Astrocyte (in vitro differentiated cells and primary cell): ENCODE measurements at regions not wholly inside any gene's neighbourhood (a gene's known extent, or its start where the extent isn't known, plus 50 kb on each side); places are given as distances from the start of the nearest gene placed in this dataset.

Experiments used
- DNase-seq: peaks from one replicate; pipeline ENCODE4 v3.0.0-alpha.2; 2010; ENCODE audit warnings: low read depth
- FAIRE-seq: peaks from 2 replicates; lab custom pipeline; 2011; peaks lifted over from hg19 to GRCh38; lab: Jason Lieb, UNC
- H2AFZ ChIP-seq: 2 replicates; pipeline ENCODE4 v1.6.0; 2012; ENCODE audit warnings: low read depth, low read length, inconsistent platforms
- H3K27ac ChIP-seq: 2 replicates; pipeline ENCODE4 v1.5.1; 2011; ENCODE audit warnings: low read depth, low read length, inconsistent platforms
- H3K27me3 ChIP-seq: 2 replicates; pipeline ENCODE4 v1.6.0; 2011; ENCODE audit warnings: low read length, inconsistent platforms; ENCODE audit not compliant: insufficient read depth
- H3K36me3 ChIP-seq: 2 replicates; pipeline ENCODE4 v1.5.1; 2011; ENCODE audit warnings: low read length, inconsistent platforms; ENCODE audit not compliant: insufficient read depth
- H3K4me1 ChIP-seq: 2 replicates; pipeline ENCODE4 v1.5.1; 2011; ENCODE audit warnings: low read length, inconsistent platforms; ENCODE audit not compliant: insufficient read depth
- H3K4me2 ChIP-seq: 2 replicates; pipeline ENCODE4 v1.6.0; 2012; ENCODE audit warnings: low read length, inconsistent platforms
- H3K4me3 ChIP-seq: 2 replicates; pipeline ENCODE4 v1.5.1; 2011; ENCODE audit warnings: low read depth, mild to moderate bottlenecking, low read length, inconsistent platforms; ENCODE audit not compliant: insufficient read depth
- H3K79me2 ChIP-seq: 2 replicates; pipeline ENCODE4 v1.6.0; 2012; ENCODE audit warnings: mild to moderate bottlenecking, low read length, inconsistent platforms; ENCODE audit not compliant: insufficient read depth
- H3K9ac ChIP-seq: 2 replicates; pipeline ENCODE4 v1.6.0; 2012; ENCODE audit warnings: mild to moderate bottlenecking, low read length, inconsistent platforms
- H3K9me3 ChIP-seq: 2 replicates; pipeline ENCODE4 v1.5.1; 2012; ENCODE audit warnings: low read depth, mild to moderate bottlenecking, low read length, inconsistent platforms; ENCODE audit not compliant: insufficient read depth
- H4K20me1 ChIP-seq: 2 replicates; pipeline ENCODE4 v1.6.0; 2012; ENCODE audit warnings: low read length, inconsistent platforms; ENCODE audit not compliant: insufficient read depth
- H3K27ac Mint-ChIP-seq: one replicate; pipeline ENCODE4 v1.8.0; 2021; ENCODE audit warnings: mild to moderate bottlenecking, mixed read lengths; ENCODE audit not compliant: unreplicated experiment
- H3K27me3 Mint-ChIP-seq: one replicate; pipeline ENCODE4 v1.8.0; 2021; ENCODE audit warnings: low read depth, mixed read lengths; ENCODE audit not compliant: unreplicated experiment
- H3K36me3 Mint-ChIP-seq: one replicate; pipeline ENCODE4 v1.8.0; 2021; ENCODE audit warnings: low read depth, mixed read lengths; ENCODE audit not compliant: unreplicated experiment
- H3K4me1 Mint-ChIP-seq: one replicate; pipeline ENCODE4 v1.8.0; 2021; ENCODE audit warnings: low read depth, mixed read lengths; ENCODE audit not compliant: unreplicated experiment
- H3K4me3 Mint-ChIP-seq: one replicate; pipeline ENCODE4 v1.8.0; 2021; ENCODE audit warnings: mild to moderate bottlenecking, moderate library complexity, mixed read lengths; ENCODE audit not compliant: unreplicated experiment
- H3K9me3 Mint-ChIP-seq: one replicate; pipeline ENCODE4 v1.8.0; 2021; ENCODE audit warnings: mild to moderate bottlenecking, mixed read lengths; ENCODE audit not compliant: unreplicated experiment
- CTCF ChIP-seq: IDR thresholded peaks from 2 replicates; pipeline ENCODE4 v1.5.1; 2011; ENCODE audit warnings: low read depth, mild to moderate bottlenecking, inconsistent platforms, low read length, moderate library complexity; ENCODE audit not compliant: insufficient read depth
- EZH2 ChIP-seq: IDR thresholded peaks from 2 replicates; pipeline ENCODE4 v1.6.1; 2012; ENCODE audit warnings: mild to moderate bottlenecking, low read length, inconsistent platforms; ENCODE audit not compliant: insufficient read depth

GRCh38 chr4:147182041-147182440 is 236.4 kb upstream of the TTC29 start:
- H3K4me1 ChIP-seq, result no peaks in the 10 kb centered on the region
- H3K9me3 ChIP-seq, result no peaks in the 10 kb centered on the region
- H3K9ac ChIP-seq, result no peak overlapping the region
- H3K36me3 ChIP-seq, result no peaks in the 10 kb centered on the region
- FAIRE-seq, result no peak
- no peaks in the 10 kb centered on the region for H3K27me3 Mint-ChIP-seq
- H3K4me3 ChIP-seq, result no peak overlapping the region
- DNase-seq, result no peak
- H3K79me2 ChIP-seq, result no peaks in the 10 kb centered on the region
- H3K27ac Mint-ChIP-seq, result peak overlapping the region; percentile 3
- peaks cover 5% of the 10 kb centered on the region for H3K9me3 Mint-ChIP-seq
- H3K36me3 Mint-ChIP-seq, result no peaks in the 10 kb centered on the region
- no peak overlapping the region for H3K4me3 Mint-ChIP-seq
- H3K4me1 Mint-ChIP-seq, result peaks cover 12% of the 10 kb centered on the region
- no peak for TF ChIP-seq CTCF
- no peak for TF ChIP-seq EZH2
- H3K4me2 ChIP-seq, result no peak overlapping the region
- H2AFZ ChIP-seq, result peak overlapping the region; percentile 27
- H3K27me3 ChIP-seq, result no peaks in the 10 kb centered on the region
- H4K20me1 ChIP-seq, result no peaks in the 10 kb centered on the region
- no peak overlapping the region for H3K27ac ChIP-seq

GRCh38 chr4:147192679-147193078 is 247.0 kb upstream of the TTC29 start:
- no peak overlapping the region for H3K27ac Mint-ChIP-seq

More at GRCh38 chr4:147192679-147193078, 247.0 kb upstream of the TTC29 start:
- Histone ChIP-seq H2AFZ (no peak overlapping the region), H3K9ac (no peak overlapping the region), H3K4me1 (peaks cover 14% of the 10 kb centered on the region), H3K4me3 (no peak overlapping the region), H3K9me3 (no peaks in the 10 kb centered on the region), H3K4me2 (no peak overlapping the region), H3K27me3 (no peaks in the 10 kb centered on the region), H3K36me3 (no peaks in the 10 kb centered on the region), H3K79me2 (no peaks in the 10 kb centered on the region), H4K20me1 (no peaks in the 10 kb centered on the region), H3K27ac (no peak overlapping the region)
- Mint-ChIP-seq H3K36me3 (no peaks in the 10 kb centered on the region), H3K9me3 (peaks cover 8% of the 10 kb centered on the region), H3K4me1 (no peaks in the 10 kb centered on the region), H3K27me3 (no peaks in the 10 kb centered on the region), H3K4me3 (no peak overlapping the region)
- DNase-seq (no peak), FAIRE-seq (no peak)
- TF ChIP-seq EZH2, result no peak
- TF ChIP-seq CTCF, result no peak
